Heart right ventricle (tissue), 16 donors: ENCODE measurements at regions not wholly inside any gene's neighbourhood (a gene's known extent, or its start where the extent isn't known, plus 50 kb on each side); places are given as distances from the start of the nearest gene placed in this dataset.

Source experiments
- ATAC-seq, 8 donors: fragments of 200-7000 bp; cut with Tn5 transposase; one replicate each; pipeline ENCODE4 v1.9.1; 2020; ENCODE audit warnings: mild to moderate bottlenecking in 8 of 8, moderate library complexity in 8 of 8, moderate number of reproducible peaks in 1 of 8
- DNase-seq, 2 donors: peaks; one replicate each; pipeline ENCODE4 v3.0.0-alpha.2; 2020
- H3K27ac ChIP-seq, 10 donors: fragments of 200-600 bp; sonication (generic) in 2 of 10; one replicate each; pipeline versions ENCODE4 v1.5.0 to v1.8.0; 2020 to 2022; ENCODE audit warnings: mild to moderate bottlenecking in 3 of 10
- H3K27me3 ChIP-seq, 7 donors: fragments of 200-600 bp; one replicate each; pipeline ENCODE4 v1.8.0; 2021 to 2022; ENCODE audit warnings: mild to moderate bottlenecking in 2 of 7
- H3K36me3 ChIP-seq, 9 donors: fragments of 200-600 bp; sonication (generic) in 1 of 9; one replicate each; pipeline versions ENCODE4 v1.5.0 to v1.8.0; 2020 to 2022; ENCODE audit warnings: mild to moderate bottlenecking in 2 of 9
- H3K4me1 ChIP-seq, 9 donors: fragments of 200-600 bp; sonication (generic) in 1 of 9; one replicate each; pipeline versions ENCODE4 v1.5.0 to v1.8.0; 2020 to 2022; ENCODE audit warnings: mild to moderate bottlenecking in 4 of 9
- H3K4me3 ChIP-seq, 10 donors: fragments of 200-600 bp; sonication (generic) in 2 of 10; one replicate each; pipeline versions ENCODE4 v1.5.0 to v1.8.0; 2020 to 2022; ENCODE audit warnings: mild to moderate bottlenecking in 7 of 10, moderate library complexity in 2 of 10
- H3K9me3 ChIP-seq, 11 donors: fragments of 200-600 bp in 10 of 11; sonication (generic) in 2 of 11; one replicate each; pipeline versions ENCODE4 v1.5.0 to v1.8.0; 2013 to 2022; ENCODE audit warnings: mild to moderate bottlenecking in 2 of 11, control low read depth in 1 of 11, moderate library complexity in 1 of 11
- WGBS, 2 donors: extraction: QIAGEN DNeasy Blood & Tissue Kit; methylation state at CpG; one replicate each; pipeline ENCODE4 v1.1.7; 2013; ENCODE audit warnings: inconsistent platforms in 1 of 2; 5-methylcytosine and 5-hydroxymethylcytosine counted together
- intact Hi-C, 10 donors: fragments of 100-400 bp; cut with DNase I; formaldehyde crosslinking; loops; one replicate each; pipeline versions ENCODE4 v1.11.1 to v1.14.2; 2022
- TF ChIP-seq, protein P1 (sequence below), 9 donors: fragments of 200-600 bp; sonication (generic) in 2 of 9; IDR thresholded peaks; one replicate each; pipeline versions ENCODE4 v1.5.0 to v1.8.0; 2021 to 2022; ENCODE audit warnings: antibody characterized with exemption in 9 of 9, mild to moderate bottlenecking in 5 of 9, moderate library complexity in 1 of 9
- donor health status: Arrhythmogenic right ventricular cardiomyopathy.
- donor health status: ischemic (EF 13 %, LVEDD 7.1; RV severe dilation, severe dysfunction).
- donor health status: healthy with polysubstance abuse.
- donor health status: DM: no; HTN: yes; CAD: no.
- donor health status: DM: no; HTN: no; CAD: no.
- donor health status: ischemic (EF 25% LVEDD 6.9; RV normal size, moderate dysfunction).
- donor health status: ischemic (EF 25% LVEDD 5.7; RV mildly dilated, moderate dysfunction).
- donor health status: healthy.
- donor health status: DM: yes; HTN: yes; CAD: no.
- donor health status: Ischemic cardiomyopathy.
- donor health status: ischemic (EF 35%, LVEDD 5.7; RV mildly dilated, moderate dysfunction).
- donor health status: nonischemic (EF 11% LVEDD 7.7; RV severe dilation, severe dysfunction).
- donor health status: DM: yes; HTN: yes; CAD: no.
- donor health status: PGD.
- donor health status: ischemic (EF 29% LVEDD 5.4; RV normal size, mild dysfunction).
- donor health status: nonischemic (EF 23%, LVEDD 6.1; RV moderate dilation, normal function).

DNA sequence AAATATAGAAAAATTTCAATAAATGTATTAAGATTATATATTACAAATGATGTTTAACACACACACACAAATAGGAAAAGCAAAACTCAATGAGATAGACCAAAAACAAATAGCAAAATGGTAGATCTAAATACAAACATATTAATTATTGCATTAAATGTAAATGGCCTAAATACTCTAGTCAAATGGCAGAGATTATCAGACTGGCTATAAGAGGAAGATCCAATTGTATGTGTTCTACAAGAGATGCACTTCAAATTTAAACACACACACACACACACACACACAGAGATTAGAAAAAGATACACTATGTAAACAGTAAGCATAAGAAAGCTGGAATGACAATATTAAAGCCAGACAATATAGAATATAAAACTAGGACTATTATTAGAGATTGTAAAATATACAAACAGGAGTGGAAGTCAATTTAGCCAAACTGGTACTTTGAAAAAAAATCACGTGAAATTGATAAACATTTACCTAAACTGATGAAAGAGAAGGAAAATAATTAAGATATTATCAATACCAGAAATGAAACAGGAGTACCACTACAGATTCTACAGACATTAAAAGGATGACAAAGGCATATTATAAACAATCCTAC, 150.5 kb downstream of the TBXT start:
- no peaks in the 10 kb centered on the region for H3K36me3 ChIP-seq
- peaks cover 0 to 54% (median 11%) of the 10 kb centered on the region in 11 donors for H3K9me3 ChIP-seq
- H3K27me3 ChIP-seq: peaks cover 0 to 18% (median 7%) of the 10 kb centered on the region in 7 donors
- no peak for DNase-seq
- 60 to 66% methylated on average over 1 of the region's 1 CpG for WGBS, 2 donors
- no peak overlapping the region for H3K27ac ChIP-seq
- no peak overlapping the region for H3K4me3 ChIP-seq
- intact Hi-C loops: no loop called here
- TF ChIP-seq, protein P1, sequence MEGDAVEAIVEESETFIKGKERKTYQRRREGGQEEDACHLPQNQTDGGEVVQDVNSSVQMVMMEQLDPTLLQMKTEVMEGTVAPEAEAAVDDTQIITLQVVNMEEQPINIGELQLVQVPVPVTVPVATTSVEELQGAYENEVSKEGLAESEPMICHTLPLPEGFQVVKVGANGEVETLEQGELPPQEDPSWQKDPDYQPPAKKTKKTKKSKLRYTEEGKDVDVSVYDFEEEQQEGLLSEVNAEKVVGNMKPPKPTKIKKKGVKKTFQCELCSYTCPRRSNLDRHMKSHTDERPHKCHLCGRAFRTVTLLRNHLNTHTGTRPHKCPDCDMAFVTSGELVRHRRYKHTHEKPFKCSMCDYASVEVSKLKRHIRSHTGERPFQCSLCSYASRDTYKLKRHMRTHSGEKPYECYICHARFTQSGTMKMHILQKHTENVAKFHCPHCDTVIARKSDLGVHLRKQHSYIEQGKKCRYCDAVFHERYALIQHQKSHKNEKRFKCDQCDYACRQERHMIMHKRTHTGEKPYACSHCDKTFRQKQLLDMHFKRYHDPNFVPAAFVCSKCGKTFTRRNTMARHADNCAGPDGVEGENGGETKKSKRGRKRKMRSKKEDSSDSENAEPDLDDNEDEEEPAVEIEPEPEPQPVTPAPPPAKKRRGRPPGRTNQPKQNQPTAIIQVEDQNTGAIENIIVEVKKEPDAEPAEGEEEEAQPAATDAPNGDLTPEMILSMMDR (IDR thresholded peaks at IDR 0.05): no peak
- no peaks in the 10 kb centered on the region for H3K4me1 ChIP-seq
- ATAC-seq: no peak

DNA sequence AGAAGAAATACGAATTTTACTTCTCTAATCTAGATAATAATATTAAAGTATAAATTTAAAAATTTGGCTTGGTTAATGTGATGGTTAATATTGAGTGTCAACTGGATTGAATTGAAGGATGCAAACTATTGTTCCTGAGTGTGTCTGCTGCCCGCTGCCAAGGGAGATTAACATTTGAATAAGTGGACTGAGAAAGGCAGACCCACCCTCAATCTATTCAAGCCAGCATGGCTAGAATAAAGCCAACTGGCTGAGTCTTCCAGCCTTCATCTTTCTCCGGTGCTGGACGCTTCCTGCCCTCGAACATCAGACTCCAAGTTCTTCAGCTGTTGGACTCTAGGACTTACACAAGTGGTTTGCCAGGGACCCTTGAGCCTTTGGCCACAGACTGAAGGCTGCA, 152.7 kb downstream of the TBXT start:
- H3K9me3 ChIP-seq: peaks cover 0 to 37% (median 11%) of the 10 kb centered on the region in 11 donors
- H3K27me3 ChIP-seq: peaks cover 5 to 40% (median 28%) of the 10 kb centered on the region in 7 donors
- no peak overlapping the region for H3K27ac ChIP-seq
- TF ChIP-seq, protein P1 (IDR thresholded peaks at IDR 0.05): no peak
- no peak overlapping the region for H3K4me3 ChIP-seq
- WGBS, 2 donors: 47 to 51% methylated on average over 5 of the region's 5 CpGs
- no peaks in the 10 kb centered on the region for H3K4me1 ChIP-seq
- no peaks in the 10 kb centered on the region for H3K36me3 ChIP-seq
- ATAC-seq (no peak), DNase-seq (no peak)
- intact Hi-C loops: no loop called here

DNA sequence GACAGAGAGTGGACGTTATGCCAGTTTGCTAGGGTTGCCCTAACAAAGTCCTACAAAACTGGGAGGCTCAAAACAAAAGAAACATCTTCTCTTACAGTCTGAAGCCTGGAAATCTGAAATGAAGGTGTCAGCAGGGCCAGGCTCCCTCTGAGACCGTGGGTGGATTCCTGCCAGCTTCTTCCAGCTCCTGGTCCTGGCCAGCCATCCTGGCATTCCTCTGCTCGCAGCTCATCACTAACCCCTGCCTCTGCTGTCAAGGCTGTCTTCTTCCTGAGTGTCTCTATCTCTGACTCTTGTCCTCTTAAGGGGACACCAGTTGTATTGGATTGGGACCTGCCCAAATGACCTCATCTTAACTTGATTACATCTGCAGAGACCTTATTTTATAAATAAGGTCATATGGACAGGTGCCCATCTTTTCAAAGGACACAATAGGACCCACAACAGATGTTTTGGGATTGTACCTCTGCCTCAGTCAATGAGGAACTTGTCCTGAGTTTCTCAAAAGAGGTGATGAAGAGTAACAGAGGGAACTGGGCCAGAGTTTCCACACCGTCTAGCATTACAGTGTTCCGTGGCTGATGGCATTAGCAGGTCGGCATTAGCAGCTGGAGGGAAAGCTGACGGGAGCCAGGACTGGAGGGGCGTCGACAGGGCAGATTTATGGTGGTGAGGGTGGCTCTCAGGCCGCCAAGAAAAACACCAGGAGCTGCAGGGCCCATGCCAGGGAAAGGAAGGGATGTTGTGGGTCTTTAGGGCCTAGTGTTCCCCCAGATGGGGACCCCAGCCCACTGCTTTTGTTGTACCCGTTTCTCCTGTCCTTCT, 157.3 kb downstream of the TBXT start:
- Histone ChIP-seq H3K36me3 (no peaks in the 10 kb centered on the region), H3K4me1 (peaks cover 4 to 42% (median 28%) of the 10 kb centered on the region in 9 donors), H3K9me3 (no peaks in the 10 kb centered on the region), H3K27me3 (peaks cover 5 to 86% (median 75%) of the 10 kb centered on the region in 7 donors), H3K27ac (no peak overlapping the region), H3K4me3 (no peak overlapping the region)
- WGBS, 2 donors: 41 to 44% methylated on average over 11 of the region's 11 CpGs
- no peak for ATAC-seq
- TF ChIP-seq, protein P1 (IDR thresholded peaks at IDR 0.05): no peak
- no peak for DNase-seq
- intact Hi-C loops: no loop called here

DNA sequence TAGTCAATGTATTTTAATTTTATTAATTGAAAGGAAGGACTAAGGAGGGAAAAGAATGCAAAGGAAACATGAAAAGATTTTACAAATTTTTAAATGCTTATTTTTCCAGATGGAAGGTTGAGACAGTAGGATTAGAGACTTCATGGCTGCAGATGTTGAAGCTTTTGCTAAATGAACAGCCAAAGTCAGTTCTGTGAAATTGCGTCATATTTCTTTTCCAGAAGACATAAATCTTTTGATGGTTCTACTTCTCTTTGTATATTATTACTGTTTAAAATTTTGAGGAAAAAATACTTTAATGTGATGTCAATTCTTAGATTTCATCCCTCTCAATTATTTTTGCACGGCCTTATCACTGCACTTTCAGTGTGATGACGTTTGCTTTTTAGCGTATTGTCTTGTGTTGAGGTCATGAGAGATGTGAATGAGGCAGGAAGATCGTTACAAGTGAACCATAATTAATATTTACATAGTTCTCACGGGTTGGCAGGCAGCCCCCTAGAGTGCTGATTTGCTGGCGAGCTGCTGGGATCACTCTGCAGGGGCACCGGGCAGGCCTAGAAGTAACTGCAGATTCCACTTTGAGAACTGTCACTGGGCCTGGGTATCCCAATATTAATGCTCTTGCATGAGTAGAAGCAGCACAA, 158.1 kb downstream of the TBXT start:
- TF ChIP-seq, protein P1 (IDR thresholded peaks at IDR 0.05): no peak

More for the DNA sequence above, 158.1 kb downstream of the TBXT start:
- DNase-seq (no peak), ATAC-seq (no peak)
- Histone ChIP-seq H3K4me1 (peaks cover 4 to 45% (median 28%) of the 10 kb centered on the region in 9 donors), H3K9me3 (no peaks in the 10 kb centered on the region), H3K27ac (no peak overlapping the region), H3K4me3 (peak overlapping the region in 6 of 10 donors; percentile 8 to 51 (median 44)), H3K27me3 (peaks cover 5 to 87% (median 78%) of the 10 kb centered on the region in 7 donors), H3K36me3 (no peaks in the 10 kb centered on the region)
- intact Hi-C loops: loop anchor here in 2 of 10 donors (5.0 to 10.0 kb wide), 2 partner anchors 85 to 88 kb away; no protein-coding TSS in a partner anchor
- 59 to 66% methylated on average over 8 of the region's 8 CpGs for WGBS, 2 donors
